WI38 (cell line): ENCODE measurements at regions not wholly inside any gene's neighbourhood (a gene's known extent, or its start where the extent isn't known, plus 50 kb on each side); places are given as distances from the start of the nearest gene placed in this dataset.

ENCODE experiments used
- H3K4me3 ChIP-seq: 2 replicates; pipeline ENCODE4 v1.5.1; 2011; ENCODE audit warnings: low read depth, mild to moderate bottlenecking, control low read depth, low read length
- TF ChIP-seq, protein P1 (sequence below): IDR thresholded peaks from 2 replicates; pipeline ENCODE4 v1.5.1; 2012; ENCODE audit warnings: low read depth, mild to moderate bottlenecking, control low read depth, low read length

DNA sequence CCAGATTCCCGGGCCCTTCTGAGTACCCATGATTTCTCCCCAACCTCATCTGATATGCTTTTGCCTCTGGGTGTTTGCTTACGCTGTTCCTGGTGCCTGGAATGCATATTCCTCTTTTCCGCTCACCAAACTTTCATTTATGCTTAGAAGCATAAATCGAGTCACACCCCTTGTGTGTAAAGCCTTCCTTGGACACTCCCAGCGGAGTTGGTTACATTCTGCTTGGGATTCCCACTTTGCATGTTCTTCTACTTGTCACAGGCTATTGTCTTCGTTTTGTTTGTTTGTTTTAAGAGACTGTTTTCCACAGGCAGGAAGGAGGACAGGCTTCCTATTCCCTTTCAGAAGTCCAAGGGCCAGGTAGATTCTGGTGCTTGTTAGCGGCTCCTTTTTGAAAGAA is 76.5 kb downstream of the SEC61B start:
- TF ChIP-seq, protein P1, sequence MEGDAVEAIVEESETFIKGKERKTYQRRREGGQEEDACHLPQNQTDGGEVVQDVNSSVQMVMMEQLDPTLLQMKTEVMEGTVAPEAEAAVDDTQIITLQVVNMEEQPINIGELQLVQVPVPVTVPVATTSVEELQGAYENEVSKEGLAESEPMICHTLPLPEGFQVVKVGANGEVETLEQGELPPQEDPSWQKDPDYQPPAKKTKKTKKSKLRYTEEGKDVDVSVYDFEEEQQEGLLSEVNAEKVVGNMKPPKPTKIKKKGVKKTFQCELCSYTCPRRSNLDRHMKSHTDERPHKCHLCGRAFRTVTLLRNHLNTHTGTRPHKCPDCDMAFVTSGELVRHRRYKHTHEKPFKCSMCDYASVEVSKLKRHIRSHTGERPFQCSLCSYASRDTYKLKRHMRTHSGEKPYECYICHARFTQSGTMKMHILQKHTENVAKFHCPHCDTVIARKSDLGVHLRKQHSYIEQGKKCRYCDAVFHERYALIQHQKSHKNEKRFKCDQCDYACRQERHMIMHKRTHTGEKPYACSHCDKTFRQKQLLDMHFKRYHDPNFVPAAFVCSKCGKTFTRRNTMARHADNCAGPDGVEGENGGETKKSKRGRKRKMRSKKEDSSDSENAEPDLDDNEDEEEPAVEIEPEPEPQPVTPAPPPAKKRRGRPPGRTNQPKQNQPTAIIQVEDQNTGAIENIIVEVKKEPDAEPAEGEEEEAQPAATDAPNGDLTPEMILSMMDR, result no peak
- no peak overlapping the region for H3K4me3 ChIP-seq

DNA sequence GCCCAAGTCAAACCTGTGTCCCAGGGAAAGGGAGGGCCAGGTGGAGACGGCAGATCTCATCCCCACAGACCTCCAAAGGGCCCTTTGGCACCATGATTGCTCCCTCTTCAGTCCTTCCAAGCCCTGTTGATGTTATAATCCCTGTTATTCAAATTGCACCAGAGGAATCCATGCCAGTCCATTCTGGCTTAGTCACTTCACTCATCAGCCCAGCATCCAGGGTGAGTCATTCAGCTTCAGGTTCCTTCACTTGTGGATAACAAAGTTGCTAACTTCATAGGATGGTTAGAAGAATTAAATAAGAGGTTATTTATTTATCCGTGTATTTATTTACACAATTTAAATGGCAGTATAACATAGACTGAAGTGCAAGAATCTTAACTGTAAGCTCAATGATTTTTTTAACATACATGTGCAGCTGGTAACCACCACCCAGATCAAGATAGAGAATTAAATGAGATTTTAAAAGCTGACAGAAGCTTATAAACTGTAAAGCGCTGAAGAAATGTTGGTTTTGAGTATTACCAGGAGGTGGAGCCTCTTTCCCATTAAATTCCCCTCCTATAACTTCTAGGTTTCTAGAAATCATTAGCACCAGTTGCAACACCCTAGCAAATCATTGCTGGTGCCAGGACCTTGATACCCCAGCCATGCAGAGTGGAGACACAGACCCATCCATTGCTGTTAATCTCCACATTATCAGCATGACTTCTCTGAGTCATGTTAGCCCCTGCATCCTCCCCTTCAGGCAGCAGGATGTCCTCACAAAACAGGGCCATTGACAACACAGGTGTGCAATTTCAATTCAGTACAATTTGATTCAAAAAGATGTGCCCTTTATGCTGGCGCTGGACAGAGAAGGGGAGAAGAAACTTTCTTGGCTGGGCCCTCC is 77.4 kb downstream of the SEC61B start:
- no peak overlapping the region for H3K4me3 ChIP-seq
- TF ChIP-seq, protein P1, result no peak

DNA sequence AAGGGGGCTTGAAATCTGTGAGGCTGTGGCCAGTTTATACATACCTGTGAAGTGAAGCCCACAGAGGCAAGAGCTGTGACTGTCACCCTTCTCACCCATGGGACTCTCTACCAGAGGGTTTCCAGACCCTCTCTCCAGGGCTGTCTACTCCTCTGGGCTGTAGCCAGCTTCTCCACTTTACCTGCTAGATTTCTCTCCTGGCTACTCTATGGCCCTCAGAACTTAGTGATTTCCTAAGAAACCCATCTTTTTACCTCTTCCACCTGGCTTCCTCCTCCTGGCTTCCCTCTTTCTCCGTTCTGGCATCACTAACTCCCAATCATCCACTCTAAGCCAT is 78.0 kb downstream of the SEC61B start:
- no peak overlapping the region for H3K4me3 ChIP-seq
- TF ChIP-seq, protein P1, result no peak

DNA sequence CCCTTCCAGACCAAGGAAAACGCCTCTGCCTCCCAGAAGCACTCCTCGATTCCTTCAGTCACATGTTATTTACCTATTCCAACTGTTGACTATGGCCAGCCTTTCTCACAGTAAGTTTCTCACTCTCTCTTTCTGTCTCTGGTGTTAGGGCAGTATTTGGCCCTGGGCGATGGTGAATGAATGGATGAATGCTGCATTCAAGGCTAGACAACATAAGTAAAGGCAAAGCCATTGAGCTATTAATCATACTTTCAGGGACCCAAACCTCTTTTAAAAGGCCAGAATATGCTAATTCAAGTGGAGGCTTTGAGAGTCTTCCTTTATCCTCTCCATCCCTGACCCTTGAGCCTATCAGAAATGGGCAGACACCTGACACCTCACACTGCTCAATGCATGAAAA is 78.5 kb downstream of the SEC61B start:
- H3K4me3 ChIP-seq, result no peak overlapping the region
- TF ChIP-seq, protein P1, result no peak

DNA sequence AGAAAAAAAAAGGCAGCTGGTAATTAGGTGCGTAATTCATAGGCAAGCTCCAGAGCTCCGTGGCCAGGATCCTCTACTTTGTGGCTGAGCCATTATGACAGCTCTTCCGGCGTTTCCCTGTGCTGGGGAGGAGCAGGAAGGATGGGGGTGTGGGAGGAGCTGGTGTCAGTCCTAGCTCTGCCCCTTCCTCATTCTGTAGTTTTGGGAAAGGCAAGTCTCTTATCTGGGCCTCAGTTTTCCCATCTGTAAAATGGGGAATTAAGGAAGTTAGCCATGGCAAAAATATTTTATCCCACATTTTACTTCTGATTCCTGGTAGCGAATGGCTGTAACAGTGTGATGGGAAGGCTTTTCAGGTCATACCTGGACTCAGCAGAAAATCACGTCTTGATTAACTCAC is 81.1 kb downstream of the SEC61B start:
- TF ChIP-seq, protein P1, result no peak

DNA sequence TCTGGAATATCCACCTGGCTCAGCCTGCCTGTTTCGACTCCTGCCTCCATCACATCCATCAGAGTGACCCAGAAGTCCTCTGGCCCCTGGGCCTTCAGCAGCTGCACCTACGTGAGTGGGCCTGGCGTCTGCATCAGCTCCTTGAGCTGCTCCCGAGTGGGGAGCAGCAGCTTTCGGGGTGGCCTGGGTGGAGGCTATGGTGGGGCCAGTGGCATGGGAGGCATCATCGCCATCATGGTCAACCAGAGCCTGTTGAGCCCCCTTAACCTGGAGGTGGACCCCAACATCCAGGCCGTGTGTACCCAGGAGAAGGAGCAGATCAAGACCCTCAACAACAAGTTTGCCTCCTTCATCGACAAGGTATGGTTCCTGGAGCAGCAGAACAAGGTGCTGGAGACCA is 83.0 kb downstream of the SEC61B start:
- H3K4me3 ChIP-seq, result no peak overlapping the region
- TF ChIP-seq, protein P1, result no peak

More for the DNA sequence above, 81.1 kb downstream of the SEC61B start:
- H3K4me3 ChIP-seq, result no peak overlapping the region
